Stimulated activated naive B cell treated with anti-CD40 and anti-IgM and Interleukin-4, amounts not matched to agents 10 μg/mL and 1 μg/mL and 100 μg/mL, for 72 hours (primary cell): ENCODE measurements at regions not wholly inside any gene's neighbourhood (a gene's known extent, or its start where the extent isn't known, plus 50 kb on each side); places are given as distances from the start of the nearest gene placed in this dataset.

Experiments used
- ATAC-seq, 2 donors: fragments of 150-1000 bp; cut with Tn5 transposase; replicated peaks; 2 replicates each; pipeline ENCODE4 v1.10.0; 2021; ENCODE audit warnings: moderate library complexity in 1 of 2
- DNase-seq: peaks from one replicate; pipeline ENCODE4 v3.0.0; 2021
- H3K27ac Mint-ChIP-seq: one replicate; pipeline ENCODE4 v1.8.0; 2022; ENCODE audit warnings: mild to moderate bottlenecking, mixed read lengths
- H3K27me3 Mint-ChIP-seq, 2 donors: one replicate each; pipeline ENCODE4 v1.8.0; 2022; ENCODE audit warnings: mixed read lengths in 2 of 2
- H3K36me3 Mint-ChIP-seq, 2 donors: one replicate each; pipeline ENCODE4 v1.8.0; 2022; ENCODE audit warnings: mixed read lengths in 2 of 2, mild to moderate bottlenecking in 1 of 2
- H3K4me1 Mint-ChIP-seq, 2 donors: one replicate each; pipeline ENCODE4 v1.8.0; 2022; ENCODE audit warnings: mixed read lengths in 2 of 2, mild to moderate bottlenecking in 1 of 2
- H3K4me3 Mint-ChIP-seq, 2 donors: one replicate each; pipeline ENCODE4 v1.8.0; 2022; ENCODE audit warnings: mild to moderate bottlenecking in 2 of 2, mixed read lengths in 2 of 2, moderate library complexity in 1 of 2
- H3K9me3 Mint-ChIP-seq, 2 donors: one replicate each; pipeline ENCODE4 v1.8.0; 2022; ENCODE audit warnings: mixed read lengths in 2 of 2, mild to moderate bottlenecking in 1 of 2

DNA sequence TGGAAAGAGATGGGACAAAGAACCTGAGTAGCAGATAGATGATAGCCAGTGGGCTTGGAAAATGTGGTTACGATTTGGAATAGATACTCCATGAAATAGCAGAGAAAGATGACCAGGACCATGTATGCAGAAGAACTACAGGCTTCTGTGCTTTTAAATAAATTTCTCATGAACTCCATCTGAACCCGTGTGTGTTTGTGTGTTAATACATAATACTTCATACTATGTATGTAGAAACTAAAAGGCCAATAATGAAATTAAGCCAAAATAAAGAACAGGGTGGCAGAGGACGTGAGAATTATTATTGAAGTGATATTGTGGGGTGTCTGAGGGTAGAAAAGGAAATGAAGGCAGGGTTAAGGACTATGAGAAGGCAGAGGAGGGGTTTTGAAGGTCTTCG, 385.1 kb upstream of the RPS23 start:
- Mint-ChIP-seq H3K27ac (no peak overlapping the region), H3K27me3 (no peaks in the 10 kb centered on the region), H3K36me3 (no peaks in the 10 kb centered on the region), H3K4me1 (no peaks in the 10 kb centered on the region), H3K9me3 (no peaks in the 10 kb centered on the region), H3K4me3 (no peak overlapping the region)
- DNase-seq (no peak), ATAC-seq (no peak)

DNA sequence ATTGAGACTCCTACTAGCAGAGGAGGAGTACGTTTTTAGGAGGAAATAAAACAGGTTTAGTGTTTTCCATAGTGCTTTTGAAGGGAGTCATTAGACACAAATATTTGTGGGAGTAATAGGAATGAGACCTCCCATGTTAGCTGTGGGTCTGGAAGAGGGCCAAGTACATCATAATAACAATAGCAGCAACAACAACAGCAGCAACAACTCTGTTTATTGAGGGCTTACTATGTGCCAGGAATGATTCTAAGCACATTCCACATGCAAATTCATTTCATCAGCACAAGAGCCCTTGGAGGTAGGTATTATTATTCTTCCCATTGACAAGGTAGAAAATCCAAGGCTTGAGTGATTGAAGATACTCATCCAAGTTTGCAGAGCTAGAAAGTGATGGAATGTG, 384.2 kb upstream of the RPS23 start:
- ATAC-seq (no peak), DNase-seq (no peak)
- H3K4me3 Mint-ChIP-seq: no peak overlapping the region
- H3K9me3 Mint-ChIP-seq: no peaks in the 10 kb centered on the region
- H3K27ac Mint-ChIP-seq: no peak overlapping the region
- no peaks in the 10 kb centered on the region for H3K36me3 Mint-ChIP-seq
- no peaks in the 10 kb centered on the region for H3K4me1 Mint-ChIP-seq
- no peaks in the 10 kb centered on the region for H3K27me3 Mint-ChIP-seq

DNA sequence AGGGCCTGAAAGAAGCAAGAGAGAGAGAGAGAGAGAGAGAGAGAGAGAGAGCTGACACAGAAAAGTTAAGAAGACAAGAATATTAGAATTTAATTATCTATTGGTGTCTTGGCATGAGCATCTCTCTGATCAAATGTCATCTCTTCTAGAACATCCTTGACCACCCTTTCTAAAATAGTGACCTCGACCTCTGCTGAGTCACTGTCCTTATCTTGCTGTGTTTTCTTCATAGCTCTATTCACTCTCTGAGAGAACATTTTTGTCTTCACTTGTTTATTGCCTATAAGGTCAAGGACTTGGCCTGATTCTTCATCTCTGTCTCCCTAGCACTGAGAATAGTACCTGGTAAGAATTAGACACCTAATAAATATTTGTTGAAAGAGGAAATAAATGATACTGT, 383.8 kb upstream of the RPS23 start:
- no peaks in the 10 kb centered on the region for H3K9me3 Mint-ChIP-seq
- H3K27ac Mint-ChIP-seq: no peak overlapping the region
- DNase-seq (no peak), ATAC-seq (no peak)
- no peaks in the 10 kb centered on the region for H3K4me1 Mint-ChIP-seq
- no peaks in the 10 kb centered on the region for H3K36me3 Mint-ChIP-seq
- H3K27me3 Mint-ChIP-seq: no peaks in the 10 kb centered on the region
- no peak overlapping the region for H3K4me3 Mint-ChIP-seq

DNA sequence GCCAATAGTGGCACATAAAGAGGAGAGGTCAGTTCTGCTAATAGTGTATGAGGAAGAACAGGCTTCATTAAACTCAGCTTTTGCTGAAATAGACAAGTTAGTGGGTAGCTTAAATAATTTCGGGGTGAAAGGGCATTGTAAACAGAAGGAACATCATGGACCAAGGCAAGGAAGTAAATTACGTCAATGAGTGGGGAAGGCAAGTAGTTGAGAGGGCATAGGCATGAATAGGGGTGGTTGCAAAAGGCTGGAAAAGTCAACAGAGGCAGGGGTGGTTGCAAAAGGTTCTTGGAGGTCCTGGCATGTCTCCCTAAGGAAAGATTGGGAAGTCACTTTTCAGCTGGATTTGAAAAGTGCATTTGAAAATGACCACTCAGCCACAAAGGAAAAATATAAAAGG, 383.3 kb upstream of the RPS23 start:
- no peaks in the 10 kb centered on the region for H3K9me3 Mint-ChIP-seq
- H3K4me3 Mint-ChIP-seq: no peak overlapping the region
- DNase-seq (no peak), ATAC-seq (no peak)
- no peak overlapping the region for H3K27ac Mint-ChIP-seq
- H3K27me3 Mint-ChIP-seq: no peaks in the 10 kb centered on the region
- no peaks in the 10 kb centered on the region for H3K36me3 Mint-ChIP-seq
- H3K4me1 Mint-ChIP-seq: no peaks in the 10 kb centered on the region

DNA sequence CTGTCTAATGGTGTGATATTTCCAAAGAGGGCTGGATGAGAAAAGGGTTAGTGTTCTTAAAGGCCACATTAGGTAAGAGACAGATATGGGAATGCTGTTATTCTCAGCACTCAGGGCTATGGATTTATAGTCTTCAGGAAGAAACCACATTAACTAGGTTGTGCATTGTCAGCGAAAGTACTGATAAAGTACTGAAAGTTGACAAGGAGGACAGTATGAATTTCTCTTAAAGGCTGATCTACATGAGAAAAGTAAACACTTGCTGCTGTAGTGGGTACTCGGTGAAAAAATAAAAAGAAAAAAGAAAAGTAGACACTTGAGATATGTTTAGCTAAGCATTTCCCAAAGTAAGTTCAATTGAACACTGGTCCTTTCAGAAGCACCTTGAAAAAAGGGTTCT, 381.0 kb upstream of the RPS23 start:
- Mint-ChIP-seq H3K4me1 (no peaks in the 10 kb centered on the region), H3K4me3 (no peak overlapping the region), H3K27ac (no peak overlapping the region), H3K27me3 (no peaks in the 10 kb centered on the region), H3K9me3 (no peaks in the 10 kb centered on the region), H3K36me3 (no peaks in the 10 kb centered on the region)
- ATAC-seq (no peak), DNase-seq (no peak)

DNA sequence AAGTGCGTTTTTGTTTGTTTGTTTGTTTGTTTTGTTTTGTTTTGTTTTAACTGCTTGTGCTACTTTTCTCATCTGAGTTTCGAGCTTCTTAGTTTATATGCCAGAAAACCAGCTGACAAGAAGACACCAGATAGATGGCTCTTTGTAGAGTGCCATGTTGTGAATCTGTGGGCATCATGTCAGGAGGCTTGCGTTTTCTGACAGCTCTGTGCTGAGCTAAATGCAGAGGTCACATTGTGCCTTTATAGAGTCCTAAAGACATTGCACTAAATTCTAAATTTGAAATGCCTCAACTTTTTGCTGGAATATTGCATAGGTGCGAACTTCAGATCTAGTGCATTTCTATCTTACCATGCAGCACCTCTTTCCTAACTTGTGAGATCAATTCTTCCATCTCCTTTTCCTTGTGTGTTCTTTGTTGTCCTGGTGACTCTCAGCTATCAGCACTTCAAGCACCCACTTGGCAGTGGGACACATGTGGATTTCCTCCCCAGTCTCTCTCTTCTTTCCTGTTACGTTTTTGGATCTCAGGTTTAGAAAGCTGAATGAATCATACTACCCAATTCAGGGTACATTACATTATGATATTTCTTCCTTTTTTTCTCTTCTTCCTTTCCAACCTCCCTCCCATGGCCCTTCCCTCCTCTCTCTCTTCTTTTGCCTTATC, 379.0 kb upstream of the RPS23 start:
- no peaks in the 10 kb centered on the region for H3K36me3 Mint-ChIP-seq
- H3K27ac Mint-ChIP-seq: no peak overlapping the region
- H3K4me3 Mint-ChIP-seq: no peak overlapping the region
- H3K4me1 Mint-ChIP-seq: no peaks in the 10 kb centered on the region
- H3K27me3 Mint-ChIP-seq: no peaks in the 10 kb centered on the region
- no peak for ATAC-seq
- DNase-seq: no peak
- H3K9me3 Mint-ChIP-seq: no peaks in the 10 kb centered on the region

DNA sequence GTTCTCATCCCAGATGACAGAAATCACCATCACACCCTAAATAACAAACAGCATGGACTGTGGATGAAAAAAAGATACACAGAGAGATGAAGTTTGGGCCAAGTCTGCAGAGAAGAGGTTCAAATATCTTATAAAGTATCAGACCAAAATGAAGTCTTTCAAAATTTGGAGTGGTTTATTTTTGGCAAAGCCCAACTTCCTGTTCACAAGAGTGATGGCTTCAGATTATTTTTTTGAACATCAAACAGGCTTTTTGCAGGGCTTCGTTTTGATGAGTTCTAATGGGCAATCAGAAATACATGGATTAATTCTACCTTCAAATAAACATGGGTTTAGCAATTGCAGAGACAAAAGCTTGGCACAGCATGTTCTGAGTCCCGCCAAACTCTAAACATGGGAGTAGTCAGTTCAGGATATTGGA, 378.2 kb upstream of the RPS23 start:
- H3K9me3 Mint-ChIP-seq: no peaks in the 10 kb centered on the region

DNA sequence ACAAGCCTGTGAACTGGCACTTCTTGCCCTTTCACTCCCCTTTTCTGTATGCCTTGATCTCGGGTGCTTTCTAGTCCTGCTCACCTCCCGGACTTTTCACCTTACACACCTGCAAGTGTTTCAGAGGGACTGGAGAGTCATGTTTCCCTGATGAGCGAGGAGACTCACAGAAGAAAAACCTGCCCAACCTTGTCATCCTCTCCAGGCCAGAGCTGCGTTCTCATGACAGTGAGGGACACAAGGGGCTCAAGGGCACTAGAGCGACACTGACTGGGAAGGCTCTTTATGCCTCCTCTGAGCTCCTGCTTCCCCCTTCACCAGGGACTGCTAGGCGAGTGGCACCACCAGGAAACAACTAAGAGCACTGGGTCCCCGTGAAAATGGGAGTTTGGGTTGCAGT, 376.9 kb upstream of the RPS23 start:
- DNase-seq: no peak
- no peaks in the 10 kb centered on the region for H3K4me1 Mint-ChIP-seq
- H3K4me3 Mint-ChIP-seq: no peak overlapping the region
- no peaks in the 10 kb centered on the region for H3K9me3 Mint-ChIP-seq
- ATAC-seq: no peak
- no peak overlapping the region for H3K27ac Mint-ChIP-seq
- H3K27me3 Mint-ChIP-seq: no peaks in the 10 kb centered on the region
- H3K36me3 Mint-ChIP-seq: no peaks in the 10 kb centered on the region

More for the DNA sequence above, 378.2 kb upstream of the RPS23 start:
- ATAC-seq (no peak), DNase-seq (no peak)
- no peak overlapping the region for H3K4me3 Mint-ChIP-seq
- H3K27me3 Mint-ChIP-seq: no peaks in the 10 kb centered on the region
- H3K4me1 Mint-ChIP-seq: no peaks in the 10 kb centered on the region
- H3K36me3 Mint-ChIP-seq: no peaks in the 10 kb centered on the region
- H3K27ac Mint-ChIP-seq: no peak overlapping the region

DNA sequence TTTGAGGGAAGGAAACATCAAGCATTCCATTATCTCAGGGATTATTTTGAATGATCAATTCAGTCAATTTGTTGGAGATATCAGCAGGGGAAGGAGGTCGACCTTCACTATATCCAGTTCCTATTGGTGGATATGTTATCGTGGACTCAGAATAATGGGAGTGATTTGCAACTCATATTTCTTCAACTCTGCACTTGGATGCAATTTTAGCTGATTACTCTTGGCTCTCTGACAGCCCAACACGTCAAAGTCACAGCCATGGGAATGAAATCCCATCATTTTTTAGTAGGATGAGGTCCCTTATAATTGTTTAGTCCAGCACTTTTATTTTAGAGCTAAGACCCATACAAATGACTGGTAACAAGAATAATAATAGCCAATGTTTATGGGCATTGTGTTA, 371.8 kb upstream of the RPS23 start:
- DNase-seq (no peak), ATAC-seq (no peak)
- Mint-ChIP-seq H3K27ac (no peak overlapping the region), H3K36me3 (no peaks in the 10 kb centered on the region), H3K27me3 (no peaks in the 10 kb centered on the region), H3K4me3 (no peak overlapping the region), H3K4me1 (no peaks in the 10 kb centered on the region), H3K9me3 (no peaks in the 10 kb centered on the region)

DNA sequence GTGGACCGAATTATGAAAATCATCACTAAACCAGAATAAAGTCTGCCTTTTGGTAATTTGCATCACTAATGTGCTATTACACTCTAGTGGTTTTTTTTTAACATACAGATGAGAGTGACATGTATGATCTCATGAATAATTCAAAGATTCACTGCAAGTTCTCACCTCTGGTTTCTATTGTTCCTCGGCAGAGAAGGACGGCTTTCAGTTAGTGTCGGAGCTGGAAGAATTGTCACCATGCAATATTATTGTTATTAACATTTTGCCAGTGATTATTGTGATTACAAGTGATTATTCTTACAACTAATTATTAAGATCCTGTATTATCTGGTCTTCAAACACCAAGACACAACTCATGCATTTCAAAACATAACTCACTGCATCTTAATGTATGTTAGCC, 366.6 kb upstream of the RPS23 start:
- Mint-ChIP-seq H3K27me3 (no peaks in the 10 kb centered on the region), H3K36me3 (no peaks in the 10 kb centered on the region), H3K27ac (no peak overlapping the region), H3K4me3 (no peak overlapping the region), H3K9me3 (no peaks in the 10 kb centered on the region), H3K4me1 (no peaks in the 10 kb centered on the region)
- ATAC-seq: no peak
- DNase-seq: no peak

DNA sequence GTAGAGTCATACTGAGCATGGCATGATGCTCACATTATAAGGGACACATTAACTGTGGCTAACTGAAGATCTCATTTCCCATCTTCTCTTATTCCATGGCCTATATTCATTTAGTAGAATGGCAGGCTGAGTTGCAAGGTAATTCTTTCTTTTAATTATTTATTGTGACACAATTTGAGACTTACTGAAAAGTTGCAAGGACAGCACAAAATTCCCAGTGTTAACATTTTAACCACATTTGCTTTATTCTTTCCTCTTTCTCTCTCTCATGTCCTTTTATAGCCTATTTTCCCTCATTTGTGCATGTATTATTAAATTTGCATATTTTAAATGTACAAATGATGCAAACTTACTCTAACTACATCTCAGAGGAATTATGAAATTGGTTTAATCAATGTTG, 366.1 kb upstream of the RPS23 start:
- Mint-ChIP-seq H3K4me1 (no peaks in the 10 kb centered on the region), H3K27ac (no peak overlapping the region), H3K4me3 (no peak overlapping the region), H3K9me3 (no peaks in the 10 kb centered on the region), H3K36me3 (no peaks in the 10 kb centered on the region), H3K27me3 (no peaks in the 10 kb centered on the region)
- ATAC-seq (no peak), DNase-seq (no peak)

DNA sequence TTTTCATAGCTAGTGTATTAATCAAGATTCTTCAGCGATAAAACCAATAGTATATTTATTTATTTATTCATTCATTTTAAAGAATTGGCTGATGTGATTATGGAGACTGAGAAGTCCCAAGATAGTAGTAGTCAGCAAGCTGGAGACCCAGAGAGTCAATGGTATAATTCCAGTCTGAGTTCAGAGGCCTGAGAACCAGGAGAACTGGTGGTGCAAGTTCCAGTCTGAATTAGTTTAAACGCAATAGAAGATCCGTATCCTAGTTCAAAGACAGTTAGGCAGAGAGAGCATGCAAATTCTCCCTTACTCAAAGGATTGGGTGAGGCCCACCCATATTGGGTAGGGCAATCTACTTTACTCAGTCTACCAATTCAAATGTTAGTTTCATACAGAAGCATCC, 364.2 kb upstream of the RPS23 start:
- Mint-ChIP-seq H3K27me3 (no peaks in the 10 kb centered on the region), H3K9me3 (no peaks in the 10 kb centered on the region), H3K4me1 (no peaks in the 10 kb centered on the region), H3K4me3 (no peak overlapping the region), H3K27ac (no peak overlapping the region), H3K36me3 (no peaks in the 10 kb centered on the region)
- ATAC-seq: no peak
- DNase-seq: no peak

DNA sequence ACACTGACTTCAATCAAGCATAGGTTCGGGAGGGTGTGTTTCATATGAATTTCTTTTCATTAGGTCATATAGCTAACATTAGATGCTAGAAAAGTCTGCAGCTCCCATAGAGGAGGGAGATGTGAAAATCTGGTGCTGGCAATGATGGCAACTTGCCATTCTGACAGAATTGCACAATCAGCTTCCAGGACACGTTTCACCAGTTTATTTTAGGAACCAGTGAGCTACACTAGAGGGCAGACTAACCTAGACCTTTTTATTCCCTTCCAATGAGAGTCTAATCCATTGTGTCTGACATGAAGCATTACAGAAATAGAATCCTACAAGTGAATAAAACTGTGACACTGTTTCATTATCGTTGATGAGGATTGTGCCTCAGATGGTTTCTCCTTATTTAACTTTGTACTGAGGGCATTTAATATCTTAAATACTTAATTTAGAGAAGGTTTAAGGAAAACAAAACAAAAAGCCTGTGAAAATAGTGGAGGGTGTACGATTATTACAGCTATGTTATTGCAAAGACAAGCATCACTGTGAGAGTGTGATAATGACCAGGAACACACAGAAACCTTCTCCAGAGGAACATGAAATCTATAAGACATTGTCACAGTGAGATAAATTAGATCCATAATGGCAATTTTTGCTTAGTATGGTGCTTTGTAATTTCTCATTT, 363.3 kb upstream of the RPS23 start:
- Mint-ChIP-seq H3K27me3 (no peaks in the 10 kb centered on the region), H3K36me3 (no peaks in the 10 kb centered on the region), H3K4me1 (no peaks in the 10 kb centered on the region), H3K27ac (no peak overlapping the region), H3K4me3 (no peak overlapping the region), H3K9me3 (no peaks in the 10 kb centered on the region)
- DNase-seq (no peak), ATAC-seq (peak; percentile 73 to 75)

DNA sequence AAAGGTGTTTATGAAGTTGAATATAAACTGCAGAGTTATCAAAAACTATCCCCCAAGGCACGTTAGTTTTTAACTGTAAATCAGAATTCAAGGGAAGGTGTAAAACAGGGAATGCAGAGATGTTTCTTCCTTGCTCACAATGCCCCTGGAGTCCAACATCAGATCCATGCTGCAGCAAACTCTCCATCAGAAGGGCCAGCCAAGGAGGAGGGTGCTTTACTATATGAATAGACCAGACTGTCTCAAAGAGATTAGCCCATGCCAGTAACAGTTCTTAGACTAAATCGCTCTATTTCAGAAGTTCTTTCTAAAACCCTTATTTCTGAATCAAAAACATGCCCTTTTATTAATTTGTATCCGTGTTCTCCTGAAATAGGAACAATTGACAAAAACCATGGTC, 362.8 kb upstream of the RPS23 start:
- Mint-ChIP-seq H3K27me3 (no peaks in the 10 kb centered on the region), H3K4me3 (no peak overlapping the region), H3K36me3 (no peaks in the 10 kb centered on the region), H3K9me3 (no peaks in the 10 kb centered on the region), H3K27ac (no peak overlapping the region), H3K4me1 (no peaks in the 10 kb centered on the region)
- no peak for DNase-seq
- no peak for ATAC-seq

DNA sequence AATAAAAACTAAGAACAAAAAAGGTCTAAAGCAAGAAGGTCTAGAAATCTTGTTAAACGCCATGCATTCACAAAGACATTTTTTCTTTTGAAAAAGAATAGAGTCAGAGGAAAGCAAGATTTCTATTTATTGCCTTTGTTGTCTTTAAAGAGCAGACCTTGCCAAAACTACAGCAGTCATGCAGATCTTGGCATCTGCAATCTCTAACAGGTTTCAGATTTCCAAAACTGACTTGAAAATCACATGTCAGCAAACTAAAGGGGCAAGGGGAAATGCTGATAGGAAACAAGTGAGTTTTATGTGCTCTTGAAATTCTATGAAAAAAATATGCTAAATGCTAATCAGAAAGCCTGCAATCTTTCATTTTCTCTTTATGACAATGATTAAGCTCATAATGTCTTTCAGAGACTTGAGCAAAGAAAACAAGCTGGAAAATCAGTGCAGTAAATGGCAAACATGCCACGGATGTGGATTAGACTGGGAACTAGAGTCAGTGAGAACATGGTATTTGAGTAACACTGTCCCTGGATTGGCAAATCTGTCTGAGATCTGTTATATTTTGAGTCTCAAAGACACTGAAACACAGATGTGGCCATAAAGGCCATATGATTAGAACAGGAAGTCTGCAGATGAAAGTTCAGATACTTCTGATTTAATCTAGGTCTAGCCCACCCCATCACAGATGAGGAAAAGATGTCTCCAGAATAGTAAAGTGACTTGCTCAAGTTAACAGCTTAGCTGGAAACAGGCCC, 361.4 kb upstream of the RPS23 start:
- DNase-seq: no peak
- H3K4me3 Mint-ChIP-seq: no peak overlapping the region
- no peaks in the 10 kb centered on the region for H3K9me3 Mint-ChIP-seq
- H3K4me1 Mint-ChIP-seq: no peaks in the 10 kb centered on the region
- H3K27ac Mint-ChIP-seq: no peak overlapping the region
- ATAC-seq: no peak
- H3K27me3 Mint-ChIP-seq: no peaks in the 10 kb centered on the region
- no peaks in the 10 kb centered on the region for H3K36me3 Mint-ChIP-seq
